Stimulated activated CD4-positive, alpha-beta T cell treated with anti-CD3 and anti-CD28 coated beads, TNF-alpha, amount 100 ng/mL, for 48 hours (primary cell): ENCODE measurements at regions not wholly inside any gene's neighbourhood (a gene's known extent, or its start where the extent isn't known, plus 50 kb on each side); places are given as distances from the start of the nearest gene placed in this dataset.

ENCODE experiments used
- DNase-seq, 3 donors: peaks; one replicate each; pipeline ENCODE4 v3.0.0-alpha.2; 2020; ENCODE audit warnings: low read depth in 3 of 3

GRCh38 chr4:24060932-24061331 lies 171.1 kb upstream of the PPARGC1A start:
- DNase-seq = no peak

GRCh38 chr4:24059839-24060238 lies 170.0 kb upstream of the PPARGC1A start:
- no peak for DNase-seq

GRCh38 chr4:24057915-24058559 lies 168.2 kb upstream of the PPARGC1A start:
- no peak for DNase-seq

DNA sequence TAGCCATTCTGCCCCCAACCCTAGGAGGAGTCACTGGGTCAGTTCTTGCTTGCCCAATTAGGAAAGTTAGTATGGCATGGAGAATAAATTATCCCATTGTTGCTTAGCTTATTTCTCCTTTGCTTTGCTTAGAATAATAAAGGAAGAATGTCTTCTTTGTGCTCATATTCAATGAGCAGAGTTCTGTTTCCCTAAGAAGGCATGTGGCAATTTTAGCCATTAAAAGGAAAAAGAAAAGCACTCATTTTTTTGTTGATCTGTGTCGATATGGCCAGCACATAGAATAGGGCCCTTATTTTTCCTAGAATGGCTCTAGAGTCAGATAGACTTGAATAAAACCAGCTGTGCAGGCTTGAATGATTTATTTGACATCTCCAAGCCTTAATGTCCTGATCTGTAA lies 166.4 kb upstream of the PPARGC1A start:
- DNase-seq = no peak

GRCh38 chr4:24055623-24056022 lies 165.8 kb upstream of the PPARGC1A start:
- no peak for DNase-seq

- no peak for DNase-seq
These were observed 165.1 kb upstream of the PPARGC1A start for GRCh38 chr4:24054910-24055309.

- DNase-seq = no peak
These were observed 164.1 kb upstream of the PPARGC1A start for GRCh38 chr4:24053934-24054333.

- no peak for DNase-seq
These were observed 155.1 kb upstream of the PPARGC1A start for GRCh38 chr4:24044610-24045589.

DNA sequence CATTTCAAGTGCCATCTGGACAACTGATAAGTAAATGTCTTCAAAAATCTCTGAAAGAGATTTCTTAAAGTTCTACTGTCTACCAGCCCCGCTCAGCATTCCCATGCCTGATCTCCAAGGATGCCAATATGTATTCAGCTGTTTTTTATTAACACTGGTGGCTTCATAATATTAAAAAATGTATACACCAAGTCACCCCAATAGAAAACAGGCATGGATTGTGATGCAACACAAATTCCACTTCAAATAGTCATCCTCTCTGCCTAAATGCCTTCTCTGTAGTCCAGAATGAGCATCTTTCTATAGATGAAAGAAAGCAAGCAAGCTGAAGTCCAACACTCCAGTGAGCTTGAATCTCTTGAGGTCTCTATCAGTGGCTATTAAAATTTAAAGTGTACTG lies 152.2 kb upstream of the PPARGC1A start:
- DNase-seq = no peak

DNA sequence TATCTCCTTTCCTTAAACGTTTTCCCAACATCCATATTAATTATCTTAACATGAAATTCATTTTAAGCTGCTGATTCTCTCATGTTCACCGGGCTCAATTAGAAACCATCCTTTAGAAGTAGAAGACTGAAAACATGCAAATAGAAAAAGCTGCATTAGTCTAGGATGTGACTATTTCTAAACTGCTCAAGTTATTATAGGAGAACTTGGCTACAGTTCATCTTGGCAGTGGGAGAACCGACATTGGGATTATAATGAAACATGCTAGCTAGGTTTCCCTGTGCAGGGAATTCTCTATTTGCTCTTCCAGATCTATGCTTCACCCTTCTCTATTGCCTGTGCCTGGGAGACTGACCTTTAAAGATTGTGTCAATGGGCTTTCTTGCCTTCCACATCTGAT lies 151.0 kb upstream of the PPARGC1A start:
- no peak for DNase-seq

GRCh38 chr4:24033626-24034025 lies 143.8 kb upstream of the PPARGC1A start:
- no peak for DNase-seq

DNA sequence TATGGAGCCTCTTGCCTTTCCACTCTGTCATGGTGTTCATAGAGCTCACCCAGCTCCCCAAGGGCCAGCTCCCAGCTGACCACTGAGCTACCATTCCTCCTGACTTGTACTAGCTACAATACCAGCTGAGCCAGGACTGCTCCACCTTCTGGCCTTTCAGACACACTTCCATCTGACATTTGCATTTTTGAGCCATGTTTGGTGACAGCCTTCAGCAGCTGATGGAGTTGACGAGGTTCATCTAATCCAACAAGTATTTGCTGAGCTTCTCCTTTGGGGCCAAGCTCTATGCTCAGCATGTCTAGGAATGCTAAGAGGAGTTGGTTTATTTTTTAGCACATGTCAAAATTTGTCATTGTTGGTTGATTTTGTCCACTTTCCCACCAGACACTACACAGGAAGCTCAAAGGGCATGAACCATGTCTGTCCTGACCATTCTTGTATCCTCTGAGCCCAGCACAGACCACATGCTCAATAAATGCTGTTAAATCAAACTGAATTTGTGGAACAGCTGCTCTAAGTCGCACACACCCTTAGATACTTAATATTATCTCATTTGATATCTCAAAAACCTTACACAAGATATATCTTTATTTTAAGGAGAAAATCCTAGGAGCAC lies 142.6 kb upstream of the PPARGC1A start:
- no peak for DNase-seq

- no peak for DNase-seq
These were observed 136.7 kb upstream of the PPARGC1A start for GRCh38 chr4:24026596-24026995.

GRCh38 chr4:24024605-24025004 lies 134.8 kb upstream of the PPARGC1A start:
- no peak for DNase-seq

- DNase-seq = no peak
These were observed 134.3 kb upstream of the PPARGC1A start for GRCh38 chr4:24024157-24024556.

GRCh38 chr4:24015782-24016181 lies 125.9 kb upstream of the PPARGC1A start:
- no peak for DNase-seq

GRCh38 chr4:24013668-24014422 lies 124.0 kb upstream of the PPARGC1A start:
- DNase-seq = no peak

GRCh38 chr4:24010994-24011393 lies 121.1 kb upstream of the PPARGC1A start:
- DNase-seq = no peak

DNA sequence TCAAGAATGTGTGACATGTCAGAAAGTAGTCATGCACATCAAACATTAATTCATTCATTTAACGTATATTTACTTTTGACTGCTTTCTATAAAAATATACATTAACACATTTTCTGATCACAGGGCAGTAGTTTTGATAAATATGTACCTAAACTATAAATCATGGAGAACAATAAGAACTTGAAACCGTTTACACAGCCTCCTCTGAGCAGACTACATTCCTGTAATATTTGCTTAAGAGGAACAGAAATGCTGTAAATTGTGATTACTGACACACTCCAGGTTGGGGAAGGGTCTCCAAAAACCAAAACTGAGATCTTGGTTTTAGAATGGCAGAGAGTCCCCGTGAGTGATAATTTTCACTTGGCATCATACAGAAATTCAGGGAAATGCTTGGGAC lies 120.7 kb upstream of the PPARGC1A start:
- no peak for DNase-seq

DNA sequence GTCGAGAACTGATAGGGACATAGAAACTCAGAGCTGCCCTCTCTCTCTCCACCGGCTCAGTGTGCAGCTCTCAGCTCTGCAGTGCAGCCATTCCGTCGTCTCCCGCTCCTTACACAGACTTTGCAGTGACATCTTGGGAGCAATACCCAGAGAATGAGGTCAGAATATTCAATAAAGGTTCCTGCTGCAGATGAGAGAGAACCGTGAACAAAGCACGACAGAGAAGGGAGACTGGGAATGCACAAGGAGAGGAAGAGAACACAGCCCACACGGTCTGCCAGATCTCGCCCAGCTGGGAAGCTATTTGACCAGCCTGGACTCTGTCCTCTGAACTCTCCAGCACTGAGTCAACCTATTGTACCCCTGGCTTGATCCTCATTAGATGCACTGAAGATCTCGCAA lies 118.0 kb upstream of the PPARGC1A start:
- DNase-seq = no peak

- no peak for DNase-seq
These were observed 116.4 kb upstream of the PPARGC1A start for GRCh38 chr4:24006269-24006668.

GRCh38 chr4:24003926-24004325 lies 114.1 kb upstream of the PPARGC1A start:
- DNase-seq = no peak
